Heart right ventricle (tissue), 16 donors: ENCODE measurements at regions not wholly inside any gene's neighbourhood (a gene's known extent, or its start where the extent isn't known, plus 50 kb on each side); places are given as distances from the start of the nearest gene placed in this dataset.
"Not testable (repeated sequence)": the region's sequence is repeated elsewhere in the genome, so short reads cannot be mapped to it uniquely, and the experiment has no call there.

Source experiments
- ATAC-seq, 8 donors: fragments of 200-7000 bp; cut with Tn5 transposase; one replicate each; pipeline ENCODE4 v1.9.1; 2020; ENCODE audit warnings: mild to moderate bottlenecking in 8 of 8, moderate library complexity in 8 of 8, moderate number of reproducible peaks in 1 of 8
- DNase-seq, 2 donors: peaks; one replicate each; pipeline ENCODE4 v3.0.0-alpha.2; 2020
- H3K27ac ChIP-seq, 10 donors: fragments of 200-600 bp; sonication (generic) in 2 of 10; one replicate each; pipeline versions ENCODE4 v1.5.0 to v1.8.0; 2020 to 2022; ENCODE audit warnings: mild to moderate bottlenecking in 3 of 10
- H3K27me3 ChIP-seq, 7 donors: fragments of 200-600 bp; one replicate each; pipeline ENCODE4 v1.8.0; 2021 to 2022; ENCODE audit warnings: mild to moderate bottlenecking in 2 of 7
- H3K36me3 ChIP-seq, 9 donors: fragments of 200-600 bp; sonication (generic) in 1 of 9; one replicate each; pipeline versions ENCODE4 v1.5.0 to v1.8.0; 2020 to 2022; ENCODE audit warnings: mild to moderate bottlenecking in 2 of 9
- H3K4me1 ChIP-seq, 9 donors: fragments of 200-600 bp; sonication (generic) in 1 of 9; one replicate each; pipeline versions ENCODE4 v1.5.0 to v1.8.0; 2020 to 2022; ENCODE audit warnings: mild to moderate bottlenecking in 4 of 9
- H3K4me3 ChIP-seq, 10 donors: fragments of 200-600 bp; sonication (generic) in 2 of 10; one replicate each; pipeline versions ENCODE4 v1.5.0 to v1.8.0; 2020 to 2022; ENCODE audit warnings: mild to moderate bottlenecking in 7 of 10, moderate library complexity in 2 of 10
- H3K9me3 ChIP-seq, 11 donors: fragments of 200-600 bp in 10 of 11; sonication (generic) in 2 of 11; one replicate each; pipeline versions ENCODE4 v1.5.0 to v1.8.0; 2013 to 2022; ENCODE audit warnings: mild to moderate bottlenecking in 2 of 11, control low read depth in 1 of 11, moderate library complexity in 1 of 11
- CTCF ChIP-seq, 9 donors: fragments of 200-600 bp; sonication (generic) in 2 of 9; IDR thresholded peaks; one replicate each; pipeline versions ENCODE4 v1.5.0 to v1.8.0; 2021 to 2022; ENCODE audit warnings: antibody characterized with exemption in 9 of 9, mild to moderate bottlenecking in 5 of 9, moderate library complexity in 1 of 9
- WGBS, 2 donors: extraction: QIAGEN DNeasy Blood & Tissue Kit; methylation state at CpG; one replicate each; pipeline ENCODE4 v1.1.7; 2013; ENCODE audit warnings: inconsistent platforms in 1 of 2; 5-methylcytosine and 5-hydroxymethylcytosine counted together
- intact Hi-C, 10 donors: fragments of 100-400 bp; cut with DNase I; formaldehyde crosslinking; loops; one replicate each; pipeline versions ENCODE4 v1.11.1 to v1.14.2; 2022
- donor health status: Arrhythmogenic right ventricular cardiomyopathy.
- donor health status: ischemic (EF 13 %, LVEDD 7.1; RV severe dilation, severe dysfunction).
- donor health status: healthy with polysubstance abuse.
- donor health status: DM: no; HTN: yes; CAD: no.
- donor health status: DM: no; HTN: no; CAD: no.
- donor health status: ischemic (EF 25% LVEDD 6.9; RV normal size, moderate dysfunction).
- donor health status: ischemic (EF 25% LVEDD 5.7; RV mildly dilated, moderate dysfunction).
- donor health status: healthy.
- donor health status: DM: yes; HTN: yes; CAD: no.
- donor health status: Ischemic cardiomyopathy.
- donor health status: ischemic (EF 35%, LVEDD 5.7; RV mildly dilated, moderate dysfunction).
- donor health status: nonischemic (EF 11% LVEDD 7.7; RV severe dilation, severe dysfunction).
- donor health status: DM: yes; HTN: yes; CAD: no.
- donor health status: PGD.
- donor health status: ischemic (EF 29% LVEDD 5.4; RV normal size, mild dysfunction).
- donor health status: nonischemic (EF 23%, LVEDD 6.1; RV moderate dilation, normal function).

DNA sequence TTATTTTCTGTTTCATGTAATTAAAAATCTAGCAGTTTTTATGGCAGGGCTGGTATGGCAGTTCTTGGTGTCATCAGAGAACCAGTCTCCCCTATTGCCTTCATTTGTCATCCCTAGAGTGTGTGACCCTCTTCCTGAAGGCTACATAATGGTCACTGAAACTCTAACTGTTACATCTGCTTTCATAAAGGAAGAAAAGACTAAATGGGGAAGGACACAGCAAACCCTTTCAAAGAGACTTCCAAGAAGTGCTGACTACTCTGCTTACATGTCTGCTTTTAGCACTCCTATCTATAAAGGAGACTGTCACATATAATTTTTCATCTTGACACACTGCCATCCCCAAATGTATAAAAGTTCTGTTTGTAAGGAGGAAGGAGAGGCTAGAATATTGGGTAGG lies 105.9 kb upstream of the DIAPH2 start:
- intact Hi-C loops, result no loop called here
- no peak for TF ChIP-seq CTCF (IDR thresholded peaks at IDR 0.05)
- Histone ChIP-seq H3K36me3 (no peaks in the 10 kb centered on the region), H3K27ac (no peak overlapping the region), H3K27me3 (peaks cover 0 to 3% (median 0%) of the 10 kb centered on the region in 7 donors), H3K9me3 (no peaks in the 10 kb centered on the region), H3K4me1 (no peaks in the 10 kb centered on the region), H3K4me3 (no peak overlapping the region)
- ATAC-seq, result no peak
- no peak for DNase-seq

GRCh38 chrX:96579252-96579651 lies 105.4 kb upstream of the DIAPH2 start:
- ATAC-seq (no peak), DNase-seq (no peak)
- no peak overlapping the region for H3K4me3 ChIP-seq
- no peaks in the 10 kb centered on the region for H3K4me1 ChIP-seq
- TF ChIP-seq CTCF (IDR thresholded peaks at IDR 0.05), result no peak
- H3K36me3 ChIP-seq, result no peaks in the 10 kb centered on the region
- no peak overlapping the region for H3K27ac ChIP-seq
- H3K9me3 ChIP-seq, result no peaks in the 10 kb centered on the region
- intact Hi-C loops, result no loop called here
- peaks cover 0 to 3% (median 0%) of the 10 kb centered on the region in 7 donors for H3K27me3 ChIP-seq

DNA sequence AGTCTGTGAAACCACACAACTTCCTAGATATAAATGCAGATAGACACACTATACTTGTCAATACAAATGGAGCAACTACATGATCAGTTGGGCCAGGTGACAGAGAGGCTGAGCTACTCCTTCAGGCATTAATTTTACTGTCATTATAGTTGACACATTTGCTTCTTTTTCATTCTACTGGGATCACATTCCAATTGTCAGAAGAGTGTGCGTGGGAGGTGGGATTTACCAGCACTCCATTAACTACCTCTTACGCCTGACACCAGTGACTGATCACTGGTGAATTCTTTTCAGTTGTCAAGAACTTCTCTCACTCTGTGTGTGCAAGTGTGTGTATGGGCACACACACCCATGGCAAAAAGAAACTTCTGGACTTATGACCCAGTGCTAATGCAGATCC lies 94.2 kb upstream of the DIAPH2 start:
- no peak overlapping the region for H3K4me3 ChIP-seq
- peaks cover 0 to 5% (median 0%) of the 10 kb centered on the region in 11 donors for H3K9me3 ChIP-seq
- no peaks in the 10 kb centered on the region for H3K36me3 ChIP-seq
- no peak overlapping the region for H3K27ac ChIP-seq
- WGBS, 2 donors, result 79 to 85% methylated on average over 2 of the region's 2 CpGs
- no peaks in the 10 kb centered on the region for H3K4me1 ChIP-seq
- no peaks in the 10 kb centered on the region for H3K27me3 ChIP-seq
- DNase-seq (no peak), ATAC-seq (no peak)
- intact Hi-C loops, result no loop called here
- no peak for TF ChIP-seq CTCF (IDR thresholded peaks at IDR 0.05)

DNA sequence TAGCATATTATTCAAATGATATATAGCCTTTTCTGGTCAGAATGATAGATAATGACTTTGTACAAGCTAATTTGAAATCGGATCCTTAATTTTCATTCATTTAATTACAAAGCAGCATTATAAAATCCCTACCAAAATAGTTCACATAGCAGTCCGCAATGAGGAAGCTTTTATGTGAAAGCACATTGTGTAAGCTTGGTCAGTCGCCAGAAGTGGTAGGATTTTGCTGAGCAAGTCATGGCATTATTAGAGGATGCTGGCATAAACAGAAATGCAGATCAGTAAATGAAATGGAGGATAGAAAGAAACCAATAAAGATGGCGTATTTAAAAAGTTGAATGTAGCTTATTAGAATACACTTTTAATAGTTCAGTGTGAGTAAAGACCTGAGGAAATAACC lies 93.2 kb upstream of the DIAPH2 start:
- TF ChIP-seq CTCF (IDR thresholded peaks at IDR 0.05), result no peak
- H3K27ac ChIP-seq, result no peak overlapping the region
- H3K36me3 ChIP-seq, result no peaks in the 10 kb centered on the region
- H3K4me3 ChIP-seq, result no peak overlapping the region
- ATAC-seq, result no peak
- H3K9me3 ChIP-seq, result peaks cover 0 to 5% (median 0%) of the 10 kb centered on the region in 11 donors
- intact Hi-C loops, result no loop called here
- no peaks in the 10 kb centered on the region for H3K4me1 ChIP-seq
- DNase-seq, result no peak
- H3K27me3 ChIP-seq, result no peaks in the 10 kb centered on the region
- 76 to 92% methylated on average over 4 of the region's 4 CpGs for WGBS, 2 donors

GRCh38 chrX:96597847-96598246 lies 86.8 kb upstream of the DIAPH2 start:
- WGBS, 2 donors, result 96% methylated on average over 9 of the region's 9 CpGs
- ATAC-seq, result not testable (repeated sequence)

More at GRCh38 chrX:96597847-96598246, 86.8 kb upstream of the DIAPH2 start:
- H3K36me3 ChIP-seq, H3K27me3 ChIP-seq, H3K9me3 ChIP-seq, H3K27ac ChIP-seq, intact Hi-C loops, DNase-seq, H3K4me3 ChIP-seq, H3K4me1 ChIP-seq: not testable (repeated sequence)
